CD8-positive, alpha-beta memory T cell (primary cell): ENCODE measurements at regions not wholly inside any gene's neighbourhood (a gene's known extent, or its start where the extent isn't known, plus 50 kb on each side); places are given as distances from the start of the nearest gene placed in this dataset.

Source experiments
- CTCF ChIA-PET: fragments of 350-600 bp; sonication (Branson Sonifier 250); formaldehyde crosslinking; loops from one replicate; lab custom pipeline; 2021; ENCODE audit warnings: antibody characterized with exemption; lab: Charles Lee
- POLR2A ChIA-PET: fragments of 350-600 bp; sonication (Branson Sonifier 250); formaldehyde crosslinking; loops from one replicate; lab custom pipeline; 2021; ENCODE audit warnings: antibody characterized with exemption; lab: Charles Lee
- DNase-seq, 5 donors: peaks; one replicate each; pipeline versions ENCODE4 v3.0.0 to v3.0.0-alpha.2; 2020 to 2022; ENCODE audit warnings: mixed read lengths in 1 of 5
- H3K27ac ChIP-seq: one replicate; pipeline ENCODE4 v1.7.0; 2013; ENCODE audit warnings: low read depth, mild to moderate bottlenecking, low read length, moderate library complexity
- H3K27me3 ChIP-seq: 2 replicates; pipeline ENCODE4 v1.7.0; 2013; ENCODE audit warnings: low read length, mild to moderate bottlenecking; ENCODE audit not compliant: insufficient read depth, poor library complexity, severe bottlenecking
- H3K36me3 ChIP-seq: 2 replicates; pipeline ENCODE4 v1.7.0; 2013; ENCODE audit warnings: mild to moderate bottlenecking, low read length, moderate library complexity; ENCODE audit not compliant: insufficient read depth
- H3K4me1 ChIP-seq: 2 replicates; pipeline ENCODE4 v1.7.0; 2013; ENCODE audit warnings: mild to moderate bottlenecking, low read length, moderate library complexity; ENCODE audit not compliant: insufficient read depth
- H3K4me3 ChIP-seq: 2 replicates; pipeline ENCODE4 v1.7.0; 2013; ENCODE audit warnings: mild to moderate bottlenecking, low read length
- H3K9me3 ChIP-seq: 2 replicates; pipeline ENCODE4 v1.7.0; 2013; ENCODE audit warnings: mild to moderate bottlenecking, low read length
- H3K27ac Mint-ChIP-seq, 8 donors: one replicate each; pipeline ENCODE4 v1.8.0; 2020 to 2021; ENCODE audit warnings: mixed read lengths in 8 of 8, mild to moderate bottlenecking in 6 of 8, inconsistent platforms in 3 of 8, moderate library complexity in 3 of 8
- H3K27me3 Mint-ChIP-seq, 2 donors: one replicate each; pipeline ENCODE4 v1.8.0; 2020 to 2021; ENCODE audit warnings: mixed read lengths in 2 of 2, mild to moderate bottlenecking in 1 of 2, moderate library complexity in 1 of 2
- H3K36me3 Mint-ChIP-seq, 3 donors: one replicate each; pipeline ENCODE4 v1.8.0; 2020 to 2021; ENCODE audit warnings: mixed read lengths in 3 of 3, inconsistent platforms in 1 of 3, mild to moderate bottlenecking in 1 of 3
- H3K4me1 Mint-ChIP-seq, 3 donors: one replicate each; pipeline ENCODE4 v1.8.0; 2020 to 2021; ENCODE audit warnings: mixed read lengths in 3 of 3, inconsistent platforms in 1 of 3, mild to moderate bottlenecking in 1 of 3
- H3K4me3 Mint-ChIP-seq, 7 donors: one replicate each; pipeline ENCODE4 v1.8.0; 2020 to 2021; ENCODE audit warnings: mixed read lengths in 7 of 7, mild to moderate bottlenecking in 6 of 7, moderate library complexity in 4 of 7, inconsistent platforms in 2 of 7
- H3K9me3 Mint-ChIP-seq, 5 donors: one replicate each; pipeline ENCODE4 v1.8.0; 2020 to 2022; ENCODE audit warnings: mixed read lengths in 5 of 5, mild to moderate bottlenecking in 3 of 5, moderate library complexity in 2 of 5, inconsistent platforms in 1 of 5

DNA sequence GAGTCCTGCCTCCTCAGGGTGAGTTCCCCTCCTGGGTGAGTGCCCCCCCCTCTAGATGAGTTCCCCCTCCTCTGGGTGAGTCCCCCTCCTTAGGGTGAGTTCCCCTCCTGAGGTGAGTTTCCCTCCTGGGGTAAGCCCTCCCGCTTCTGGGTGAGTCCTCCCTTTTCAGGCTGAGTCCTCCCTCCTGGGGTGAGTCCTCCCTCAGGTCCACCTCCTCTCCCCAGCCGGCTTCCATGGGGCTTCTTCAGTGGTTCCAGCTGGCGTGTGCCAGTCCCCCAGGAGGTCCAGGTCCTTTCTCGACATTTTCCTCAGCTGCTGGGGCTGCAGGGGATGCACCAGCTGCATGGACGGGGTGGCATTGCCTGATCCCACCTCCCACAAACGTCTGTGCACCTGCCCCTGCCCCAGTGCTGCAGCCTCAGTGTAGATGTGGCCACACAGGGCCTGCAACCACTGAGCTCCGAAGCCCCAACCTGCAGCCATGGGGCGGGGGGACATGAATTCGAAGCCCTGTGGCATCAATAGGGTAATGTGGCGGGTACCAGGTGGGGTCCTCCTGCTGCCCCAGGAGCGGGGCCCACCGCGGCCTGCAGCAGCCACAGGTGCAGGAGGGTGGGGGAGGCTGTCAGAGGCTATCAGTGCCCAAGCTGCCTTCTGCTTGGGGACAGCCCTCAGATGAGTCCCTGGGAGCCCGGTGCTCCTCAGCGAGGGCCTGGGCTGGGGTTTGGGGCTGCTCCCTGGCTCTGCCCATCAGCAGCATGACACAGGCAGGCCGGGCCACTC is 101.3 kb upstream of the FGF3 start:
- H3K4me1 Mint-ChIP-seq = peaks cover under 1 to 4% (median 4%) of the 10 kb centered on the region in 3 donors
- peak in 1 of 5 donors; percentile 35 for DNase-seq
- no peak overlapping the region for H3K27ac Mint-ChIP-seq
- H3K4me1 ChIP-seq = no peaks in the 10 kb centered on the region
- H3K9me3 ChIP-seq = no peaks in the 10 kb centered on the region
- H3K4me3 ChIP-seq = no peak overlapping the region
- no peak overlapping the region for H3K27ac ChIP-seq
- CTCF ChIA-PET = interaction anchor here (2.6 kb wide), 1 partner anchor 276 kb away, joined by 13 read pairs; no protein-coding TSS in a partner anchor
- H3K4me3 Mint-ChIP-seq = no peak overlapping the region
- no peaks in the 10 kb centered on the region for H3K9me3 Mint-ChIP-seq
- POLR2A ChIA-PET = no interaction called here
- peaks cover 17% of the 10 kb centered on the region for H3K27me3 ChIP-seq
- no peaks in the 10 kb centered on the region for H3K36me3 ChIP-seq
- no peaks in the 10 kb centered on the region for H3K36me3 Mint-ChIP-seq
- H3K27me3 Mint-ChIP-seq = peaks cover 28 to 41% of the 10 kb centered on the region in 2 donors

DNA sequence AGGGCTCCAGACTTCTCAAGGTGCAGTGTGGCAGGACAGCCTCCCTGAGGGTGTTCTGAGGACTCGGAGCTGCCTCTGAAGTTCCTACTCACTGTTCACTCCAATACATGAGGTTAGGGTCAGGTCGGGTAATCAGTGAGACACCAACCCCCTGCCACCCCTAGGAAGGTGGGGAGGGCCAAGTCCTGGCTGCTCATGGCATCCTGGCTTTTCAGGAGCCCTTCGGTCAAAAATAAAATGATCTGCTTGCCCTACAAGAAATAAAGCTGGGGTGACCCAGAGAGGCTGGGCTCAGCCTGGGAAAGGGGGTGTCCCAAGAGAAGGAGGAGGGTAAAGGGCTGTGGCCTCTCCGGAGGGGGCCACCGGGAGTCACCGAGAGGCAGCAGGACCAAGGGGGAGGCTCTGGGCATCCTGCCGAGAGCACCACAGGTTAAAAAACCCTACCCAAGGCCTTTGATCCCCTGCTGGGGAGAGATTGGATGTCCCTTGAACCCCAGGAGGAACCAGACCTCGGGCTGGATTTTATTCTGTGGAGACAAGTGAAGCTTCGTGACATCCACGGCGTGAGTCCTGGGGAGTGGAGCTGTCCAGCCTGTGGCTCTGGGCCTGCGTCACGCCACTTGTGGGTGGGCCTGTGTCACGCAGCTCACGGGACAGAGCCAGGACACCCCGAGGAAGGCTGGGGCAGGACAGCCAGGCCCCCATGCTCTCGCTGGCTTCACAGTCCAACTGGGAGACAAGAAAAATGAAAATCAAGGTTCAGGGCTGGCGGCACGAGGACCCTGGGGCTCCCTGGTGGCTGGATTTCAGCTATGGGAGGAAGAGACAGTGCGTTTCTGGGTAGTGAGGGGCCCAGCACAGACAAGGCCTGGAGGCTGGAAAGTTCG is 102.2 kb upstream of the FGF3 start:
- ChIA-PET POLR2A (no interaction called here), CTCF (interaction anchor here (1.4 kb wide), 1 partner anchor 275 kb away, joined by 3 read pairs; no protein-coding TSS in a partner anchor)
- H3K36me3 ChIP-seq = no peaks in the 10 kb centered on the region
- H3K4me1 Mint-ChIP-seq = peaks cover 3 to 7% (median 4%) of the 10 kb centered on the region in 3 donors
- H3K4me3 ChIP-seq = no peak overlapping the region
- H3K9me3 Mint-ChIP-seq = no peaks in the 10 kb centered on the region
- DNase-seq = peak in 1 of 5 donors; percentile 44
- no peaks in the 10 kb centered on the region for H3K9me3 ChIP-seq
- H3K27me3 Mint-ChIP-seq = peaks cover 26 to 44% of the 10 kb centered on the region in 2 donors
- no peak overlapping the region for H3K27ac ChIP-seq
- H3K27me3 ChIP-seq = peaks cover 23% of the 10 kb centered on the region
- H3K36me3 Mint-ChIP-seq = no peaks in the 10 kb centered on the region
- no peaks in the 10 kb centered on the region for H3K4me1 ChIP-seq
- H3K27ac Mint-ChIP-seq = no peak overlapping the region
- no peak overlapping the region for H3K4me3 Mint-ChIP-seq

DNA sequence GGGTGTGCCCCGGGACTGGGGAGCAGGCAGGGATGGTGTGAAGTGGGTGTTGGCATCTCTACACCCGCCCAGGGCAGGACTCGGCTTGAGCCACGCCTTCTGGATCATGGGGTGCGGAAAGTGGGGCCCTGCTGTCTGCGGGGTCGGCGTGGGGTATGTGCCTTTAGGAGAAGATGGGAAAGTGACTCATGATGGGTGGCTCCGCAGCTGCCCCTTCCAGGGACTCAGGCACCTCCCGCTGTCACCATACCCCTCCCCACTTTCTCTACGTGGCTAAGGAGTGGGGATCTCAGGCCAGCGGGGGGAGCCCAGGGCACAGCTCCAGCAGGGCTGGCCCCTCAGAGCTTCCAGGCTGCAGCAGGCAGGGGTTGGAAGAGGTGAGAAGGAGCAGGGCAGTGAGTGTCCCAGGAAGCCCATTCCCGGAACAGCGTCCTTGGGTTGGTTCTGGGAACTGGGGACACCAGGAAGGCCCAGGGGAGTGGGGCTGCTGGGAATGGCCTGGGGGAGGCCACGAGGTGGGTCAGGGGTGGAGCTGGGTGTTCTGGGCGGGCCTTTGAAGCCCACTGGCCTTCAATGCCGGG is 102.9 kb upstream of the FGF3 start:
- Histone ChIP-seq H3K4me3 (no peak overlapping the region), H3K9me3 (no peaks in the 10 kb centered on the region), H3K27ac (no peak overlapping the region), H3K4me1 (no peaks in the 10 kb centered on the region), H3K27me3 (peaks cover 23% of the 10 kb centered on the region), H3K36me3 (no peaks in the 10 kb centered on the region)
- H3K4me1 Mint-ChIP-seq = peaks cover 3 to 7% (median 4%) of the 10 kb centered on the region in 3 donors
- no peak overlapping the region for H3K4me3 Mint-ChIP-seq
- no peaks in the 10 kb centered on the region for H3K9me3 Mint-ChIP-seq
- CTCF ChIA-PET = interaction anchor here (1.4 kb wide), 1 partner anchor 274 kb away, joined by 3 read pairs; no protein-coding TSS in a partner anchor
- H3K36me3 Mint-ChIP-seq = no peaks in the 10 kb centered on the region
- DNase-seq = no peak
- peaks cover 26 to 50% of the 10 kb centered on the region in 2 donors for H3K27me3 Mint-ChIP-seq
- no peak overlapping the region for H3K27ac Mint-ChIP-seq
- POLR2A ChIA-PET = no interaction called here

DNA sequence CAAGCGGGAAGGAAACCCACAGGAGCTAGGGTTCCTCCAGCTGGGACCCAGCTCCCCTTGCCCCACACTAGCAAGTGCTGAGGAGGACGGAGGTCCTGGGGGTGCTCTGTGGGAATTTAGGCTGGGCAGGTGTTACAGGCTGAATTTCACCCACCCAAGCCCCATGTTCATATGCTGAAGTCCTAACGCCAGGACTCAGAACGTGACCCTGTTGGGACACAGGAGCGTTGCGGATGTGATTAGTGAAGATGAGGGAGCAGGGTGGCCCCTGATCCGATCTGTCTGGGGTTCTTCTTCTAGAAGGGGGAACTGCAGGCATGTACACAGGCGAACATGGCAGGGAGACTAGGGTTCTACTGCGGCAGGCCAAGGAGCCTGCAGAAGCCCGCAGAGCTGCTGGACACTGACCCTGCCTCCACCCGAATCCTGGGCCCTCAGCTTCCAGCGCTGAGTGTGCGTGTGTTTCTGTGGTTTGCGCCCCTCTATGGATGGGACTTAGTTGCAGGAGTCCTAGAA is 103.4 kb upstream of the FGF3 start:
- Histone ChIP-seq H3K27ac (no peak overlapping the region), H3K27me3 (peaks cover 23% of the 10 kb centered on the region), H3K4me1 (no peaks in the 10 kb centered on the region), H3K36me3 (no peaks in the 10 kb centered on the region), H3K4me3 (no peak overlapping the region), H3K9me3 (no peaks in the 10 kb centered on the region)
- H3K4me3 Mint-ChIP-seq = no peak overlapping the region
- H3K27me3 Mint-ChIP-seq = peaks cover 30 to 54% of the 10 kb centered on the region in 2 donors
- H3K27ac Mint-ChIP-seq = no peak overlapping the region
- ChIA-PET POLR2A (no interaction called here), CTCF (interaction anchor here (1.4 kb wide), 1 partner anchor 273 kb away, joined by 3 read pairs; no protein-coding TSS in a partner anchor)
- no peak for DNase-seq
- H3K9me3 Mint-ChIP-seq = no peaks in the 10 kb centered on the region
- H3K36me3 Mint-ChIP-seq = no peaks in the 10 kb centered on the region
- peaks cover 3 to 7% (median 4%) of the 10 kb centered on the region in 3 donors for H3K4me1 Mint-ChIP-seq

GRCh38 chr11:69923196-69923595 is 104.0 kb upstream of the FGF3 start:
- Mint-ChIP-seq H3K4me1 (peaks cover 3 to 7% (median 4%) of the 10 kb centered on the region in 3 donors), H3K36me3 (no peaks in the 10 kb centered on the region), H3K4me3 (peak overlapping the region in 1 of 7 donors; percentile 32), H3K27me3 (peaks cover 31 to 60% of the 10 kb centered on the region in 2 donors), H3K27ac (no peak overlapping the region), H3K9me3 (no peaks in the 10 kb centered on the region)
- ChIA-PET POLR2A (no interaction called here), CTCF (no interaction called here)
- H3K4me1 ChIP-seq = no peaks in the 10 kb centered on the region
- no peak overlapping the region for H3K27ac ChIP-seq
- peak in 1 of 5 donors; percentile 33 for DNase-seq
- H3K9me3 ChIP-seq = no peaks in the 10 kb centered on the region
- H3K27me3 ChIP-seq = peaks cover 23% of the 10 kb centered on the region
- H3K36me3 ChIP-seq = no peaks in the 10 kb centered on the region
- H3K4me3 ChIP-seq = no peak overlapping the region

DNA sequence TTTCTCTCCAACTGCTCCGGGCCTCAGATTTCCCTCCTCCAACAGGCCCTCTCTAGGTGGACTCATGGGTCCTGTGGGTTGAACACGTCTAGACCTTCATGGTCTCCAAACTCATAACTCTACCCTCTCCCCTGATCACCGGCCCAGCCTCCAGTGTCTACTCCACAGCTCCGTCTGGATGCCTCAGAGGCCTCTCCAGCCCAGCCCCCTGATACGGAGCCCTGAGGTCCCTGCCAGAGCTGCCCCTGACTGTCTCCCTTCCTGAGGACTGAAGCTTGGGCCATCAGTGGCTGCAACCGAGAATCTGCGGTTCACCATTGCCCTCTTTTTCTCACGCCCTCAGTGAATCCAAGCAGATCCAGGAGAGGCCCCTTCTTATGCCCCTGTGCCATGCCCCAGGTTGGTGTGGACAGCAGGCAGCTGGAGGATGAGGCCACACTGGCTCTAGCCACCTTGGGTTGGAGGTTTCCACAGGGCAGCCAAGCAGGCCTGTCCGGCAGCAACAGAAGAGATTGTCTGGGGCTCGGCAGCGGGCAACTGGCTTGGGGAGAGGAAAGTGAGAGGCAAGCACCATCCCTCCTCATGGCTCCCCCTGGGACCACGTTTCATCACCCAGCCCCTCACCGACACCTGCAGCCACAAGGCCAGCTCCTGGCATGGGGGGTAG is 104.6 kb upstream of the FGF3 start:
- no peaks in the 10 kb centered on the region for H3K4me1 ChIP-seq
- peak in 1 of 5 donors; percentile 11 for DNase-seq
- no peak overlapping the region for H3K4me3 ChIP-seq
- peaks cover 33 to 60% of the 10 kb centered on the region in 2 donors for H3K27me3 Mint-ChIP-seq
- H3K36me3 ChIP-seq = no peaks in the 10 kb centered on the region
- ChIA-PET POLR2A (no interaction called here), CTCF (no interaction called here)
- H3K9me3 Mint-ChIP-seq = no peaks in the 10 kb centered on the region
- H3K27ac Mint-ChIP-seq = no peak overlapping the region
- H3K4me1 Mint-ChIP-seq = peaks cover 3 to 7% (median 4%) of the 10 kb centered on the region in 3 donors
- peaks cover 19% of the 10 kb centered on the region for H3K27me3 ChIP-seq
- H3K27ac ChIP-seq = no peak overlapping the region
- no peaks in the 10 kb centered on the region for H3K9me3 ChIP-seq
- no peaks in the 10 kb centered on the region for H3K36me3 Mint-ChIP-seq
- H3K4me3 Mint-ChIP-seq = no peak overlapping the region

GRCh38 chr11:69924308-69925161 is 105.3 kb upstream of the FGF3 start:
- Histone ChIP-seq H3K9me3 (no peaks in the 10 kb centered on the region), H3K27ac (no peak overlapping the region), H3K4me3 (no peak overlapping the region), H3K36me3 (no peaks in the 10 kb centered on the region), H3K4me1 (no peaks in the 10 kb centered on the region), H3K27me3 (peaks cover 19% of the 10 kb centered on the region)
- DNase-seq = peak in 1 of 5 donors; percentile 9
- Mint-ChIP-seq H3K4me1 (peaks cover under 1 to 7% (median 3%) of the 10 kb centered on the region in 3 donors), H3K36me3 (no peaks in the 10 kb centered on the region), H3K4me3 (peak overlapping the region in 1 of 7 donors; percentile 16), H3K27ac (no peak overlapping the region), H3K9me3 (peaks cover 0 to 2% (median 0%) of the 10 kb centered on the region in 5 donors), H3K27me3 (peaks cover 31 to 56% of the 10 kb centered on the region in 2 donors)
- ChIA-PET CTCF (no interaction called here), POLR2A (no interaction called here)
